ENCODE measurements at regions not wholly inside any gene's neighbourhood (a gene's known extent, or its start where the extent isn't known, plus 50 kb on each side); places are given as distances from the start of the nearest gene placed in this dataset.

DNA sequence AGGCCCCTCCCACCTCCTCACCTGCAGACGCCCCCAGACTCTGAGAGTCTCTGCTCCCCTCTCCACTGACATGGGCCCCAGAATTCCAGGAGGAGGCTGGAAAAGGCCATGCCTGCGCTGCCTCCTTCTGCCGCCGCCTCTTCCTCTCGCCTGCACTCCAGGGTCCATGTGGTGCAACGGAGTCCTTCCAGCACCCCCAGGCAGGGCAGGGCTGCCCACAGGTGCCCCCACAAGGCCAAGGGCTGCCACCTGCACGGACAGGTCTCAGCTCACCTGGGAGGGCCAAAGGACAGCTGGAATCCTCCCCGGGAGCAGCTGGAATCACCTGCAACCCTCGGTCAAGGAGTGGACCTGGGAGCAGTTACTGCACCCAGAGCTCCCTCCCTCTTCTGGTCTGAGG lies 194.9 kb downstream of the RBFOX3 start:
- DNase-seq, result no peak

DNA sequence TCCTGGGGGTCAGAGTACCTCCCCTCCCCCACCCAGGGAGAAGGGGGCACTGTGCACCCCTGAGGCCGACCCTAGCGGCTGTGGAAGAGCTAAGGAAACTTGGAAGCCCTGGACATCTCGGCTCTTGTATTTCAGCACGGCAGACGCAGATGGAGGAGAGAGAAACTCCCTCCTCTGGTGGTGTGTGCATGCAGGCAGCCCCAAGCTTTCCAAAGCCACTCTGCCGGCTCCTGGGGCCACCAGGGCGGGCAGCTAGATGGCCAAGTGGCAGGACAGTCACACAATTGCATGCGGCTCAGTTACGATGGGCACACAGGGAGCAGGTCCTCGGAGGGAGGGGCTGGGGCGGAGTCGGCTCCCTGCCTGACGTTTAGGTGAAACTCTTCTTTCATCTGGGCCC lies 195.5 kb downstream of the RBFOX3 start:
- no peak for DNase-seq

- no peak for DNase-seq
These were observed 196.0 kb downstream of the RBFOX3 start for GRCh38 chr17:79414793-79415211.

DNA sequence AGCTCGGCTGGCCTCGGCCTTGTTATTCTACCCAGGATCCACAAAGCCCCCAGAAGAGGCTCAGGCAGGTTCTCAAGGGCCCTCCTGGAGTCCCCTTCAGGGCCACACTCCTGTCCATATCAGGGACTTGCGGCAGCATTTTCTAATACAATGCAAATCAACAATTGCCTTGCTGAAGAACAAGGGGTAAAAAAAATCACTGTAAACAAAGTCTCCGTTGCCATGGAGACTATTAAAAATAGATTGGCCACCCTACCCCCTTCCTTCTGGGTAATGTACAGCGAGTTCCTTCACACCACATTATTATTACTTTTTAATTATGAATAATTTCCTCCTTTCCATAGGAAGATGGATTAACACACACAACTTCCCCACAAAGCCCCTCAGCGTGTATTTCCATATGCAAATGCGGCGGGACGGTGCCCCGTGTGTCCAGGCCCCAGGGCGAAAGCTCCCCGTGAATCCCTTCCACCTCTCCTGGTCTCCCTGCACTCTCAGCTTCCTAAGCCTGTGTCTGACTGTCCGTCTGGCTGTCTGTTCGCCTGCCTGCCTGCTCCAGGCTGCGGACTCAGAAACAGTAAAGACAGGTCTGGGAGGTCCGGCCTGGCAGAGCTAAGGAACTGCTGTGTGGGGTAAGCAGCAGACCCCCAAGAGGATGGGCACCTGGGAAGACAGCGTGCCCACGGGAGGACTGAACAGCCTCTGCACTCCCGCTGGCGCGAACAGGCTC lies 196.6 kb downstream of the RBFOX3 start:
- DNase-seq, result no peak

DNA sequence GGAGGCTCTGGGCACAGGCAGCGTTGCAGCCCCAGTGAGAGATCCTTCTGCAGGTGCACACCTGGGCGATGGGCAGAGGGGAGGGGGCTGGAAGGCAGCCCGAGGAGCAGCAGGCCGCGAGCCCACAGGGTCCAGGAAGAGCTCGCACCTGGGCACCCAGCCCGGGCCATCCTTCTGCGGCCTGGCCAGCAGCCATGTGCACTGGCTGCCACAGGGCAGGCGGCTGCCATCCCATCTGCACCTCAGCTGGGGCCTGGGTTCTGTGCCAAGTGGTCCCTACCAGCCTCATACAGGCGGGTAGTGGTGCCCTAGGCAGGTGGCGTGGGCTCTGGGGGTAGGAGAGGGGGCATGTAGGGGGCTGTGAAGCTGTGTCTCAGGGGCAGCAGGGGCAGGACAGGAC lies 197.2 kb downstream of the RBFOX3 start:
- no peak for DNase-seq

DNA sequence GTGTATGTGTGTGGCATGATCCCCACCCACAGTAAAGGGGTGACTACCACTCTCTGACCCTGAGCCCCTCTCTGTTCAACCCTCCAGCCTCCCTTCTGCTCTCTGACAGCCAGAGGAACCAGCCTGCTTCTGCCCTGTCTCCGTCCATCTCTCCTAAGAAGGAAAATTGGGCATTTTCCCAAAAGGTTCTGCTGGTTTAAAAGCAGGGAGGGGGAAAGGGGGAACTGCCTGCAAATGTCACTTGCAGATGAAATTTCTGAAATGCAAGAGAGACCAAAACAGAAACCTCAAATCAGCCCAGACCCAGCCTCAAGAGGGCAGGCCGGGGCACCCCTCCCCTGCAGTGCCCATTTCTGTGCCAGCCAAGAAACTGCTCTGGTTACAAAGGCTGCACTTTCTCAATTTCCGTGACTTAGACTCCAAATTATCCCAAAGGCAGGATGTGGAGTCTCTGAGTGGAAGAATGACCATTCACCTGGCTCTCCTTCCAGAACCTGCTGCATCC lies 197.9 kb downstream of the RBFOX3 start:
- DNase-seq, result no peak

DNA sequence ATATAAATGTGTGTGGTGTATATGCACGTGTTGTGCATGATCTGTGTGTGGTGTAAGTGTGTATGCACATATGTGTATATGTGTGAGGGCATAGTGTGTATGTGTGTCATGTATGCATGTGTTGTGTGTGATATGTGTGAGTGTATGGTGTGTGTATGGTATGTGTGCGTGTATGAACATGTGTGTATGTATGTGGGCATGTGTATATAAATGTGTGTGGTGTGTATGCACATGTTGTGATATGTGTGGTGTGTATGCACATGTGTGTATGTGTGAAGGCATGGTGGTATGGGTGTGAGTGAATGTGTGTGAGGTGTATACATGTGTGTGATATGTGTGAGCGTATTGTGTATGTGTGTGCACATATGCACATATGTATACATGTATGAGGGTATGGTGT lies 198.7 kb downstream of the RBFOX3 start:
- no peak for DNase-seq

DNA sequence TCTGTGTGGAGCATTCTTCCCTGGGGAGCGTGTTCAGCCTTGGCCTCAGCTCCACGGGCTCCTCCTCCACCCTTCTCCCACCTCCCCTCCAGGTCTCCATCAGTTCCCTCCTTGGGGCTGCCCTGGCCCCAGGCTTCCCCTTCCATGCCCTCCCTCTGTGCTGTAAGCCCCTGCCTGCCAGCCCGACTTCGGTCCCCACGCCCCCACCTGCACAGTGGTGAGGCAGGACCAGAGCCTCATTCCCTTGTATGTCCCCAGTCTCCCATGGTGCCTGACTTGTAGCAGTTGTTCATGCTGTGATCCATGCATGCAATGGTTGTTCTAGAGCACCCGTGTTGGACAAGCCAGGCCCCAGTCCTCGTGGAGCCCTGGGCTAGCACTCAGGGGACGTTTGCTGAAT lies 199.4 kb downstream of the RBFOX3 start:
- no peak for DNase-seq

DNA sequence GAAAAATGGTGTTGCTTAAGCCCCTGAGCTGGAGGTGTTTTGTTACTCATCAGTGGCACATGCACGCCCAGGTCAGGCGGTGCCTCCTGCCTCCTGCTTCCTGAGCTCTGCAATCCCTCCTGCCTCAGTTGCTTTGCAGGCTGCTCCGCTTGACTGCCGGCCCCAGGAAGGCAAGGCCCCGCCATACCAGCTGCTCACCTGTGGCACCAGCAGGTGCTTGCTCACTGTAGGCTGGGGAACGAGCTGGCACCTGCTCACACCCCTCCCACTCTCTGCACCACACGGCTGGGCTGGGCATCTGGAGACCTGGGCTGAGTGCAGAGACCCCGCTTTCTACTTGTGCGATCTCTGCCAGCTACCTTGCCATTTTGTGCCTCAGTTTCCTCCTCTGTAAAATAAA lies 200.2 kb downstream of the RBFOX3 start:
- DNase-seq, result no peak

DNA sequence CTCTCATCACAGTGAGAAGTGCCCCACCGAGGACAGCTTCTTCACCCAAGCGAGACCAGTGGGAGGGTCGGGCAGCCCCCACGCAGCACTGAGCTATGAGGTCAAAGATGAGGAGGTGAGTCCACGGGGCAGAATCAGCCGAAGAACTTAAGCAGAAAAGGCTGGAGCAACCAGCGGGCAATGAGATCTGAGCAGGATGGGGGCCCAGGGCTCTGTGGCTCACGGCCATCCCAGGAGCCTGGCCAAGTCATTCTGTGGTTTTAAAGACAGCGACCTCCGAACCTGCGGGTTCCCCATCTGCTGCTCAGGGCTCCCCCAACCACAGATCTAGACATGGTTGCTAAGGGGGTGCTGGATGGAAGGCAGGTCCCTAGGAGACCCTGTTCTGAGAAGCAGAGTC lies 202.6 kb downstream of the RBFOX3 start:
- no peak for DNase-seq

DNA sequence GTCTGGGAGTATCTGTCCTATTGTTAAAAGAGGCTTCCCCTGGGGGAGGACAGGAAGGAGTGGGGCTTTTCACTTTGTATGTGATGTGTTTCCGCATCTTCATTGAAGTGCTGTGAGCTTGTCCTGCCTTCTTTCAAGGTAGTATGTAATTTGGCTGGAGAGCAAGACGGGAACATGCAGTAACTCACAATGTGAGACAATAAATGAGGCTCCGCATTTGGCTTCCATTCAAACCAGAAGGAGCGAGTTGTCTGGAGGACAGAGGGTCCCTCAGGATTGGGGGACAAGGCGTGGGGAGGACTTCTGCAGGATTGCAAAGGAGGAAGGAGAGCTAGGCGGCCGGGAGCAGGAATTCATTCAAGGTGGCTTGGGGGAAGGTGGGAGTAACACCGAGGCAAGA lies 203.5 kb downstream of the RBFOX3 start:
- DNase-seq, result no peak

GRCh38 chr17:79406316-79406715 lies 204.5 kb downstream of the RBFOX3 start:
- no peak for DNase-seq

DNA sequence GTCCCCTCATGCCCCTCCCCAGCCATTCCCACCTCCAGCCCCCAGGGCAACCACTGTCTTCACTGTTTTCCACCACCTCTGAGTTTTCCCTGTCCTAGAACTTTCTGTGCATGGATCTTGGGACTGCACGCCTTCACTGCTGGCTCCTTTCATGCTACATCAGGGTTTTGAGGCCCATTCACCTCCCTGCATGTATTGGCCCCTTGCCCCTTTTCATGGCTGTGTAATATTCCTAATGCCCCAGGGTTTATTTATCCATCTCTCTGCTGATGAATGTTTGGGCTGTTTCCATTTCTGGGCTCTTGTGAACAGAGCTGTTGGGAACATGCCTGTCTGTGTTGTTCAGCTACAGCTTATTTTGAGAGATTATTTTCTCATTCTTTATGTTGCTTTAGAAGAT lies 205.0 kb downstream of the RBFOX3 start:
- no peak for DNase-seq

GRCh38 chr17:79404136-79404911 lies 206.5 kb downstream of the RBFOX3 start:
- no peak for DNase-seq

- DNase-seq, result no peak
These were observed 208.9 kb downstream of the RBFOX3 start for GRCh38 chr17:79401704-79402674.

GRCh38 chr17:79400989-79401703 lies 209.7 kb downstream of the RBFOX3 start:
- peak; percentile 32 to 60 (median 52) for DNase-seq

- no peak for DNase-seq
These were observed 211.2 kb downstream of the RBFOX3 start for GRCh38 chr17:79399610-79400144.

- no peak for DNase-seq
These were observed 212.4 kb downstream of the RBFOX3 start for GRCh38 chr17:79398441-79398840.

DNA sequence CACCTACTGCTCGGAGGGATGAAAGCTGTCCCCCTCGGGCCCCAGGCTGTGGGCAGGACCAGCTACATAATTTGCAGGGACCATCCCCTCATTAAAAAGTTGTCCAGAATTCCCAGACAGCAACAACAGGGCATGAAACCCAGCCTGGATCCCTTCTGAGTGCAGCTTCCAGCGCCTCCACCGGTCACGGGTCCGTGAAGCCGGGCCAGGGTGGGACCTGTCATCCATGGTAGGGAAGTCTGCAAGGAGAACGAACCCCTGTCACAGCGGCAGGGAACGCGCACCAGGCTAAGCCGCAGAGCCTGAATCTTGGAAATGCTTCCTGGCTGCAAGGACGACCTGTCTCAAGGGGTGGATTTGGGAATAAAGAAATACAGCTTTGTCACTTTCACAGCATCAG lies 214.2 kb downstream of the RBFOX3 start:
- no peak for DNase-seq

GRCh38 chr17:79395545-79395944 lies 215.3 kb downstream of the RBFOX3 start:
- DNase-seq, result no peak

- DNase-seq, result no peak
These were observed 215.8 kb downstream of the RBFOX3 start for GRCh38 chr17:79395066-79395465.
